H1 (cell line): ENCODE measurements at regions not wholly inside any gene's neighbourhood (a gene's known extent, or its start where the extent isn't known, plus 50 kb on each side); places are given as distances from the start of the nearest gene placed in this dataset.

Source experiments
- EZH2 ChIP-seq: fragments of 200-600 bp; sonication (generic); IDR thresholded peaks from 2 replicates; pipeline ENCODE4 v1.7.1; 2012; ENCODE audit warnings: low read depth, mild to moderate bottlenecking, moderate library complexity, low read length, inconsistent platforms; ENCODE audit not compliant: severe bottlenecking
- HDAC2 ChIP-seq, 2 experiments: fragments of 300-600 bp in 1 of 2; sonication (generic) in 1 of 2; IDR thresholded peaks; 2 replicates each; pipeline ENCODE4 v1.6.1; 2011 to 2012; ENCODE audit warnings: low read depth in 2 of 2, low read length in 2 of 2, mild to moderate bottlenecking in 2 of 2, moderate library complexity in 2 of 2, borderline replicate concordance in 1 of 2, inconsistent platforms in 1 of 2
- POLR2A ChIP-seq, 2 experiments: IDR thresholded peaks; 1 replicate in 1 of 2; 2 replicates in 1 of 2; pipeline ENCODE4 v1.6.1; 2011; ENCODE audit warnings: low read depth in 2 of 2, low read length in 2 of 2, mild to moderate bottlenecking in 2 of 2; ENCODE audit errors: control extremely low read depth in 1 of 2
- TAF1 ChIP-seq: IDR thresholded peaks from 2 replicates; pipeline ENCODE4 v1.6.1; 2011; ENCODE audit warnings: mild to moderate bottlenecking, low read depth, low read length
- ZNF274 ChIP-seq: IDR thresholded peaks from 2 replicates; pipeline ENCODE4 v1.7.0; 2012; ENCODE audit warnings: low read length, borderline replicate concordance; ENCODE audit errors: extremely low read depth
- TF ChIP-seq, protein P1 (sequence below): IDR thresholded peaks from 2 replicates; pipeline ENCODE4 v1.6.1; 2012; ENCODE audit warnings: inconsistent platforms
- TF ChIP-seq, protein P2 (sequence below), 3 experiments: IDR thresholded peaks; 1 replicate in 2 of 3; 2 replicates in 1 of 3; pipeline versions ENCODE4 v1.5.1 to v1.6.1; 2011; ENCODE audit warnings: low read length in 3 of 3, mild to moderate bottlenecking in 3 of 3, inconsistent platforms in 2 of 3, low read depth in 1 of 3, moderate library complexity in 1 of 3; ENCODE audit not compliant: insufficient read depth in 1 of 3; ENCODE audit errors: control extremely low read depth in 1 of 3

DNA sequence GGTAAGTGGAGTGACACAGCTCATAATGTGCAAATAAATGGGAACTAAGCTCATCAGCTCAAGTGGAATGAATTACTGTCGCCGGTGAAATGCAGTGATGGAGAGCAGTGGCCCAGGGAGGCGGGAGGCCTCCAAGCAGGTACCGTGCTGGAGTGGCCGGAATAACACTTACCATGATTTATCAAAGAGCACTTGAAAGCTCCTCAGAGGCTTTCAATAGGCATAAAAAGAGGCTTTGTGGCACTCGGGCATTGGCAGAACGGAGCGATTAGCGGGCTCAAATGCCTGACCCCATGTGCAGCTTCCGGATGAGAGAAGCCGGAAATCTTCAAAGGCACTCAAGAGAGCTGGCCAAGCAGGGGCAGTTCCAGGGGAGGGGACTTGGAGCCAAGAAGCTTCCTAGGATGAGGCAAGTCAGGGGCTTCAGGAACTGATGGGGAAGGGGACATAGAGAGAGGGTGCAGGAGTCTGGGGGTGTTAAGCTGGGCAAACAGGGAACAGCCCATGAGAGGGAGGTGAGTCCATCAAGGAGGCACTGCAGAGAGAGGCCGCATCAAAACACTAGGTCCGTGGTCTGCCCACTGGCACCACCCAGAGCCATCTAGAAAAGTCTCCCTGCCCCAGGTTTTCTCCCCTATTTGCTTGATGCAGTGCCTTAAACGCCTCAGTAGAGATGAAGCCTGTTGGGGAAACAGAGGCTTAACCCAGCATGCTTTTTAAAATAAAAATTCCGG lies 144.0 kb upstream of the IRX6 start:
- TF ChIP-seq TAF1 (no peak), EZH2 (no peak), HDAC2 (IDR thresholded peaks at IDR 0.05; ENCODE audit: borderline replicate concordance in 1 of 2, low read depth in 2 of 2, low read length in 2 of 2) (no peak), POLR2A (IDR thresholded peaks at IDR 0.05; ENCODE audit: control extremely low read depth in 1 of 2, low read depth in 2 of 2, low read length in 2 of 2) (no peak), ZNF274 (no peak)
- TF ChIP-seq, protein P1, sequence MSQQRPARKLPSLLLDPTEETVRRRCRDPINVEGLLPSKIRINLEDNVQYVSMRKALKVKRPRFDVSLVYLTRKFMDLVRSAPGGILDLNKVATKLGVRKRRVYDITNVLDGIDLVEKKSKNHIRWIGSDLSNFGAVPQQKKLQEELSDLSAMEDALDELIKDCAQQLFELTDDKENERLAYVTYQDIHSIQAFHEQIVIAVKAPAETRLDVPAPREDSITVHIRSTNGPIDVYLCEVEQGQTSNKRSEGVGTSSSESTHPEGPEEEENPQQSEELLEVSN, result no peak
- TF ChIP-seq, protein P2, sequence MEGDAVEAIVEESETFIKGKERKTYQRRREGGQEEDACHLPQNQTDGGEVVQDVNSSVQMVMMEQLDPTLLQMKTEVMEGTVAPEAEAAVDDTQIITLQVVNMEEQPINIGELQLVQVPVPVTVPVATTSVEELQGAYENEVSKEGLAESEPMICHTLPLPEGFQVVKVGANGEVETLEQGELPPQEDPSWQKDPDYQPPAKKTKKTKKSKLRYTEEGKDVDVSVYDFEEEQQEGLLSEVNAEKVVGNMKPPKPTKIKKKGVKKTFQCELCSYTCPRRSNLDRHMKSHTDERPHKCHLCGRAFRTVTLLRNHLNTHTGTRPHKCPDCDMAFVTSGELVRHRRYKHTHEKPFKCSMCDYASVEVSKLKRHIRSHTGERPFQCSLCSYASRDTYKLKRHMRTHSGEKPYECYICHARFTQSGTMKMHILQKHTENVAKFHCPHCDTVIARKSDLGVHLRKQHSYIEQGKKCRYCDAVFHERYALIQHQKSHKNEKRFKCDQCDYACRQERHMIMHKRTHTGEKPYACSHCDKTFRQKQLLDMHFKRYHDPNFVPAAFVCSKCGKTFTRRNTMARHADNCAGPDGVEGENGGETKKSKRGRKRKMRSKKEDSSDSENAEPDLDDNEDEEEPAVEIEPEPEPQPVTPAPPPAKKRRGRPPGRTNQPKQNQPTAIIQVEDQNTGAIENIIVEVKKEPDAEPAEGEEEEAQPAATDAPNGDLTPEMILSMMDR (IDR thresholded peaks at IDR 0.05; ENCODE audit: control extremely low read depth in 1 of 3, insufficient read depth in 1 of 3, low read depth in 1 of 3, low read length in 3 of 3), result no peak
